GM18517 (cell line): ENCODE measurements at regions not wholly inside any gene's neighbourhood (a gene's known extent, or its start where the extent isn't known, plus 50 kb on each side); places are given as distances from the start of the nearest gene placed in this dataset.

ENCODE experiments used
- ATAC-seq: cut with Tn5 transposase; IDR thresholded peaks from one replicate; pipeline ENCODE4 v1.9.1; 2021; ENCODE audit warnings: mild to moderate bottlenecking, moderate library complexity; ENCODE audit not compliant: unreplicated experiment

DNA sequence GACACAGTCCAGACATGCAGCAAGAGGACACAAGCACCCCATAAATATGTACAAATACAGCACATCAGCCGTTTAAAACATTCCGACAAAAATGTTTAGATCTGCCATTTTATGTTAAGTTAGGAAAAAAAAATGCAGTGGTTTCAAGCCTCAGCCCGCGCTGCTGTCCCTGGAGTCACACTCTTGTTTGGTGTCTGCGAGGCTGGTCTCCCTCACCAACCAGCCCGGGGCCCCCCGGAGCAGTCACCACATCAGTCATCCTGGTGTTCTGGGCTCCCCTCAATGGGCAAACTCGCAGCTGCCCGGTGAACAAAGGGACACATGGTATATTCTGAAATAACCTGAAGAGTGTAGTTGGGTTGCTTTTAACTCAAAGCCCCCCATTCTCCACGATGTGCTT lies 1022.2 kb downstream of the BRD1 start:
- no peak for ATAC-seq

DNA sequence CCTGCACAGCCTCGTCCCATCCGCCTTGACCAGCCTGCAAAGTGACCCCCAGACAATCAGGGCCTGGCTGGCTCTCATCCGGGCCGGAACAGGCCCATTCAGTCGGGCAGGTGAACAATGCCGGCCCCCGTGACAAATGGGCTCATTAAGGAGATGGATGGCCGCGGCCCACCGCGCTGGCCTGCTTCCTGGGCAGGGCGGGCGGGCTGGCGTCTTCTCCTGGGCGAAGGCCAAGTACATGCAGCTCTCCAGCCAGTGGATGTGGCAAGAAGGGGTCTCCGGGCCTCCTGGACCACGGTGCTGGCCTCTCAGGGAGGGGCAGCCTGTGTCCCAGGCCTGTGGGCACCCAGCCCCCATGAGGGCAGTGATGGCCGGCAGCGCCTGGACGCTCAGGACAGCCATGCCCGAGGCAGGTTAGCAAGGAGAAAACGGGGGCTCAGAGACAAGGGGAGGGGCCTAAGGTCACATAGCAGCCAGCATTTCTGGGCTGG lies 1022.8 kb downstream of the BRD1 start:
- no peak for ATAC-seq

DNA sequence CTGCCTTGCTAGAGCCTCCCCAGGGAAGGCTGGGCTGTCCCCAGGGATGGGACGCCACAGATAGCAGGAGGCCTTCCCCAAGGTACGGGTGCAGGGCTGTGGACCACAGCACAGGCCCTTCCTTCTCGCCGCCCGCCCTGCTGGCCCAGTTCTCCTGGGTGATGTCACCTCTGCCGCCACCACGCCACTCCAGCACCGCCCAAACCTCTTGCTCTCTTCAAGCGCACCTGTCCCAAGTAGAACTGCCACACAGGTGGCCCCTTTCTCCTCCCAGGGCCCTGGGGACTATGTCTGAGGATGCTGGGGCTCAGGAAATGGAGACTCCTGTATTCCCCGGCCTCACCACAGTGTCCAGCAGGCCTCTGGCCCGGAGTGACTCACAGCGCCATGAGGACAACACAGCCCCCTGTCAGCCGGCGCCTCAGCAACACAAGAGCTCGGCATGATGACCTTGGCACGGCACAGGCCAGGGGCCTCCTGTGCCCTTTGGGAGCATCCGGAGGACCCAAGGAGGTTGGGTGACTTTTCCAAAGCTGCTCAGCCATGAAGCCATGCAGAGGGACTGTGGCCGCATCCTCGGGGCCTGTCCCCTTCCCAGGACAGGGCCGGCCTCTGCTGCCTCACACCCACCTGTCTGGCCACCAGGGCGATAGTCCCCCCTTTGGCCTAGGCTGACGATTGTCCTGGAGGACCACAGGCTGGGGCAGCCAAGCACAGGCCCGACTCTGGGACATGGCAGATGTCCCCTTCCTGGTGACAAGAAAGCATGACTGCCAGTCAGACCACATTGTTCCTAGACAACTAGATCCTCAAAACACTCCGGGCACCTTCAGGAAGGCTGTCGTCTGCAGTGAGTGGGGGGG lies 1023.5 kb downstream of the BRD1 start:
- ATAC-seq: no peak

DNA sequence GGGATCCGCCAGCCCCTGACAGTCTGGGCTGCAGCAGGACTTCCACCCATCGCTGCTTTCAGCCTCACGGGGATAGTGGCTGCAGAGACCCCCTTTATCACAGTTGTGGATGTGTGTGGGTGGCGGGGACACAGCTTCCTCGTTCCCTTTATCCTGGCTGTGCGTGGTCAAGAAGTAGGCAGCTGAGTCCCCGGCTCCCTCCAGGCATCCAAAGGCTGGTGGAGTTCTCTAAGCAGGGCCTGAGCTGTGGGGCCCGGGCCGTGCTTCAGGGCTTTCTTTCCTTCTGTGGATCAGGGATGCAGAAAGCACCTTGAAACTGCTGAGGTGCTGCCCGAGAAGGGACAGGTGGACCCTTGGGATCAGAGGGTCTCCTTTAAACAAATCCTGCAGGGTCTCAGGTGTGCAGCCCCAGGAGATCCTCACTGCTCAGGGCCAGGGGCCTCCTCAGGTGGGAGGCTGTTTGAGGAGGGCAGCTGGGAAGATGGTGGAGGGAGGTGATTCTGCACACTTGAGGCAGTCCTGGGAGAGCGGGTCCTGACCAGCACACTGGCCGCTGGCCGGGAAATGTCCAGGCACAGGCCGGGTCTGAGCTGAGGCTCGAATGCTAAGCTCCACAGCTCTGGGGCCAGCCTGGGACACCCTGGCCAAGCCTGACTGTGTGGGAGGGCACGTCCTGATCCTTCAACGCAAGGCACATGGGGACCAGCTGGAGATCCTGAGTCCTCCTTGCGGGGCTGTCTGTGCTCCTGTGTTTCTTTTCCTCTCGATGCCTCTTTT lies 1024.3 kb downstream of the BRD1 start:
- ATAC-seq: no peak

DNA sequence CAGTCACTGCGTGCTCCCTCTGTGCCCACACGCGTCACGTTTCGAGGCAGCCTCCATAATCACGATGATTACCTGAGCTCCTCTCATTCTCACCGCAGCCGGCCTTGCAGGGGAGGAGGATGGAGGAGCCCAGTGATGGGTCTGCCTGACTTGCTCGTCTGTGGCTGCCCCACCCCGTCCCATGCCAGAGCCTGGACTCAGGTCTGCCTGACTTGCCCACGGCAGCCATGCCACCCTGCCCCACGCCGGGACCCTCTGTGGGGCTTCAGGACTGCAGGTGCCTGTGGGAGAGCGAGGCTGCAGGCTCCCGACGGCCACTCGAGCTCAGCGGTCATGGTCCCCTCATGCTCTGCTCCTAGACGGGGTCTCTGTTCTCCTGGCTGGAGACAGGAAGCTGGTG lies 1025.1 kb downstream of the BRD1 start:
- ATAC-seq: no peak

DNA sequence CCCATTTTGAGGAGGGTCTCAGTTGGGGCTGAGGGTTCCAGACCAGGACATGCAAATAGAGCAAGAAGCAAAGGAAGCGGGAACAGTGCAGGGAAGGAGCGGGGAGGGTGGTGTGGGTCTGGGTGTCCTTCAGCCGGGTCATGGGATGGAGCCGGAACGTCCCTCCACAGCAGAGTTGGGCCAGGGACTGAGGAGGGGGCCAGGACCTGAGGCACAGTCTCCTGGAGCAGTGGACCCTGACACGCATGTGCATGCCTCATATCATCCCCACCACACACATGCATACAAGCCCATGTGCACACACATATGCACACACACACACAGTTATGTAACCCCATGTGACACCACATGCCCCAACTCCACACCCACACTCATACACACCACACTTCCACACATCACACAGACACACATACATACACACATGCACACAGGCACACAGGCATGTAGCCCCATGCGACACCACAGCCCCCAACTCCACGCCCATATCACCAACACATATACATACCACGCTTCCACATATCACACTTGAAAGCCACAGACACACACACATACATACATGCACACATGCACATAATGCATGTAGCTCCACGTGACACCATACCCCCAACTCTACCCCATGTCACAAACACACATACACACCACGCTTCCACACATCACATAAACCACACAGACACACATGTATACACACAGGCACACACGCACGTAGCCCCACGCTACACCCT lies 1026.6 kb downstream of the BRD1 start:
- ATAC-seq: no peak

DNA sequence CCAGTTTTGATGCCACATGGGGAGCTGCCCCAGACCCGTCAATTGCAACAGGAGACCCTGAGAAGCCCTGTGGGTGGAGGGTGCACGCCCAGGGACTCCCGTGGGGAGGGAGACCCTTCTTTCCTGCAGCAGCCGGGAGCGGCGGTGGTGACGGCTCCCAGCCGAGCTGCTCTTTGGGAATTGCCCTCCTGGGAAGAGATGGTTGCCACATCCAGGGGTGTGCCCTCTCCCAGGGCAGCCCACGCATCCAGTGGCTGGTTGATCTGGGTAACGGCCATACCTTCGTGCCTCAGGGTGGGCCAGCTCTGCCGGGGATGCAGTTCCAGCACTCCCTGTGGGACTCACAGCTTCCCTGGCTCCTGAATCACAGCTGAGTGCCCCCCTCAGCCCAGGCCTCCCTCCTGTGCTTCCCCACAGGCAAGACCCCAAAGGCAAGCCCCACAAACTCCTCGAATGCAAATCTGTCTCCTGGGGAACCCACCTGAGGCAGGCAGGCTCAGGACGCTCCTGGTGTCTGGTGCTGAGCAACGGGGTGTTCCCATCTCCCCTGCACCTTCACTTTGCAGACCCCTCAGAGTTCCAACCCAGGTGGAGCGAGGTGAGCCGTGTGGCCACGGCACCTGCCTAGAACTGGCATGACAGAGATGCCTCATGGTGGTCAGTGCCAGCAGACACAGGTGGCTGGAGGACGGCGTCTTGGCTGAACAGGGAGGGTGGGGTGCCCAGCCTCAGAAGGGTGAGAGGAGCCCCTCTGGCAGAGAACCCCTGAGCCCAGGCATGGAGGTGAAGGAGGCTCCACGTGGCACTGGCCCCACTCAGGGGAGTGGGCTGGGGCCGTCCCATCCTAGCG lies 1027.4 kb downstream of the BRD1 start:
- ATAC-seq: no peak

DNA sequence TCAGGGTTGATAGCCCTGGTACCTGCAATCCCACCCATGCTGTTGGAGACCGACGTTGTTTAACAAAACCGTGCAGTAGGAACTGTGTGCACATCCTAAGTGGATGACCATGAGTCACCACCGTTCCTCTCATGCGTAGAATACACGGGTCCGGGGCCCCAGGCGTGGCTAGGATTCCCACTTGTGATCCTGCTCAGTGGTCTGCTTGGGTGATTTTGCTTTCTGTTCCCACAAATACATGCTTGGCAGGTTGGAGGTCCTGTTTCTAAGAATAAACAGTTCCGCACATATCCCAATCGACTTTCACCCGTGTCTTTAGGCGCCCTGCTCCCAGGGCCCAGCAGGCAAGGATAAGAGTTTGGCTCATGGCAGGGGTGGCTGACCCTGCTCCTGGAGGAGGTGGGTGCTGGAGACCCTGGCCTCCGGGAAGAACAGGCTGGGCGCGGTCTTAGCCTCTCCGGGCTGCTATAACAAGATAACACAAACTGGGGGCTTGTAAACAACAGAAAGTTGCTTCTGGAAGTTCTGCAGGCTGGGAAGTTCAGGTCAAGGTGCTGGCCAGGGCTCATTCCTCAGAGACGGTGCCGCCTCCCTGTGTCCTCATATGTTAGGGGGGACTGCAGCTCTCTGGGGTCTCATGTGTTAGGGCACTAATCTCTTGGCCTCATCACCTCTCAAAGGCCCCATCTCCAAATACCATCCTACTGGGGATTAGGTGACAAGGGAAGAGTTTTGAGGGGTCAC lies 1028.3 kb downstream of the BRD1 start:
- ATAC-seq: no peak

DNA sequence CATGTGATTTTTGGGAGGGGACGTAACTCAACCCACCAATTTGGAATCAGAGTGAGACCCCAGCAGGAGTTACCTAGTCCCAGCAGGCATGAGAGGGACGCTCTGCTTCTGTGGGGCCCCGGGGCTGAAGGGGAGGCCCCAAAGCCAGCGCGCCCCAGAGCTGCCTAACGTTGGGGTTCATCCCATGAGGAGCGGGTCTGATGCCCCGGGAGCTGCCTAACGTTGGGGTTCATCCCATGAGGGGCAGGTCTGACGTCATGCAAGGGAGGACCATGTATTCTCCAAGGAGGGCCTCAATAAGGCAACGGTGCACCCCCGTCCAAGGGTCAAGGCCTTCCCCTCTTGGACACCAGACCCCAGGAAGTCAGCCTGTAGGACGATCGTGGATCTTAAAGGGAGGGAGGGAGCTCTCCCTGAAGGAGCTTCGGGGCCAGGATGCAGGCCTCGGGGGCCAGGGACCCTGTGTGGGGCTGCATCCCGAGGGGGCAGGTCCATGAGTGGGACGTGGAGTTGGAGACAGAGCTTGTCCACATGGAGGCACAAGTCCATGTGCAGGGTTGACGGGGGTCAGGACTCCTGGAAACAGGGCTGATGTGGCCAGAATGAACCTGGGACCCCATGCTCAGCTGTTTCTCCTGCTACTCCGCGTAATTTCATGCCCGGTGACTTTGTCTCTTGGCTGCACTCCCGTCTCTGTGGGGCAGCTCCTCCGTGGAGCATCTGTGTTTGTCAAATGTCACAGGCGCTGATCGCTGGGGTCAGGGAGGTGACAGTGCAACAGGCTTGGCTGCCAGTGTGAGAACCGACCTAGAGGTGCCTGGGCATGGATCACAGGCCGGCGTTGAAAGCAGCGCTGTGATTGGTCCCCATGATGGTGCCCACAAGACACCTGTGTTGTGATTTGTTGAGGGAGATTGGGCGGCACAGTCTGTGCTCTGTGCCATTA lies 1029.1 kb downstream of the BRD1 start:
- ATAC-seq: no peak

DNA sequence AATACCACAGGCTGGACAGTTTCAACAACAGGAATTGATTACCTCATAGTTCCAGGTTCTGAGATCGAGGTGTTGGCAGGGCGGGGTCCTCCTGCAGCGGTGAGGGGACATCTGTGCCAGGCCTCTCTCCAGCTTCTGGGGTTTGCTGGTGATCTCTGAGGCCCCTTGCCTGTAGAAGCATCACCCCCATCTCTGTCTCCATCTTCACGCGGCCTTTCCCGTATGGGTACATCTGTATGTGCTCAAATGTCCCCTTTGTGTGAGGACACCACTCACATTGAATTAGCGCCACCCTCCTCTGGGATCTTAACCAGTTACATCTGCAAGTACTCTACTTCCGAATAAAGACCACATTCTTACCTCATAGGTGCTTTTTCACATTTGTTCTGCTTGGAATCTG lies 1029.9 kb downstream of the BRD1 start:
- no peak for ATAC-seq

DNA sequence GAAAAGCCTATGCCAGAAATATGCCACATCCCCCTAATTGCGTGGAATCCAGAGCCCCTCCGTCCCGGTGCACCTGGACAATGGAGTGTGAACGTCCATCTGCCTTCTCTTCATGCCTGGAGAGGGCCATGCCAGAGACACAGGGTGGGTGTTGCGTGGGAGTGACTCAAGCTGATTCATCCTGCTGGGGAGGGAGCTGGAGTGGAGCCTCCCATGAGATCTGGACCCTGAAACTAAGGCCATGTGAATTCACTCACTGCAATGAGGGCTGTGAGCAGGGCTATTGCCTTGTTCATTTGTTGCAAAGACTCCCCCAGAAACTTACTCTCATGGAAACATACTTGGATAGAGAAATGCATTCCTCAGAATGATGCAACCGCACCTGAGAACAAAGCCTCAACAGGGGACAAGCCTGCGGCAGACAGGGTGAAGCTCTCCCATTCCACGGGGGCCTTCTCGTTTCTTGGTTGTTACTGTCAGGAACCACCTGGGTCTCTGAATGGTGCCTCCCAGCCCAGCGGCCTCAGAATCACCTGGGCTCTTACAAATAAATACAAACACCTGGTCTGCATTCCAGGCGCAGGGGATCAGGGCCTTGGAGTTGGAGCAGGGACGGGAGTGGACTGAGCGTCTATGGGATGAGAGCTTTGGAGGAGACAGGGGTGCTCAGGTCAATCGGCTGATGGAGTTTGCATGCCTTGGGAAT lies 1031.2 kb downstream of the BRD1 start:
- no peak for ATAC-seq

DNA sequence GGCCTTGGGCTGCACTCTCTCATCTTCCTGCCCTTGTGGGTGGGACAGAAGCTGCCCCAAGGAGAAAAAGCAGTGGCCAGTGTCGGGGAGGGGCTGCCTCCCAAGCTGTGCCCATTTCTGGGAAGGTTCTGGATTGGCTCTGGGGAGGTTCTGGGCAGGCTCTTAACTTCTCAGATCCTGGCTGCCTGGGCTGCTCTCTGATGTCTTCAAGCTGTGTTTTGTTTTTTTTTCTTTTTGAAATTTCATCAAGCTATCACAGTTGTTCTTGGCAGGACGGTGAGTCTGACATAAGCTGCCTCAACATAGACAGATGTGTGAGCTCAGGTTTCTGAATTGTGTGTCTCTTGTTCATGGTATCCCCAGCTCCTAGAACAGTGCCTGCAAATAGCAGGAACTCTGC lies 1032.0 kb downstream of the BRD1 start:
- no peak for ATAC-seq

DNA sequence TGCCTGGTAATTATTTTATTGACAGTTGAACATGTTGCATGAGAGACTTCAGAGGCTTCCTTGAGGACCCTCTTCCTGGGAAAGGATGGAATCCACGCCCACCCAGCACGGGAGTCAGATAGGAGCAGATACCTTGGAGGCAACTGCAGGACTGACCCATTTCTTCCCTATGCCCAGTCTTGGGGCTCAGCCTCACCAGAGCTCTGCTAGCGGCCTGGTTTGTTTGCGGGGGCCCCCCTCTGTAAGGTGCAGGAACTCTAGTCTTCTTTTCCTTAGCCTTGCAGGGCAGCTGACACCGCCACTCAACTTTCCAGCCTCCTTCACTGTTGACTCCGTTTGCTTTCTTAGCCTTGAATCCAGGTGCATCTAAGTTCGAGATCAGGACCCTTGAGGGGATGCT lies 1032.8 kb downstream of the BRD1 start:
- no peak for ATAC-seq

DNA sequence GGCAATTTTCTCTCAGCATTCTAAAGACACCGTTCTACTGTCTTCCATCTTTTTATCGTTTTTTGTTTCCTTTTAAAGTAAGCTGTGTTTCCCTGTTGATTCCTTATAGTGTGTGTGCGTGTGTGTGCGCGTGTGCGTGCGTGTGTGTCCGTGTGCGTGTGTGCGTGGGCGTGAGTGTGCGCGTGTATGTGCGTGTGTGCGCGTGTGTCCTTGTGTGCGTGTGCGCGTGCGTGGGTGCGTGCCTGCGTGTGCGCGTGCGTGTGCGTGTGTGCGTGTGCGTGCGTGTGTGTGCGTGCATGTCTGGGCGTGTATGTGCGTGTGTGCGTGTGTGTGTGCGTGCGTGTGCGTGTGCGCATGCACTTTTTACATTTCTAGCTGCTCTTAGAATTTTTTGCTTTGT lies 1033.7 kb downstream of the BRD1 start:
- no peak for ATAC-seq

DNA sequence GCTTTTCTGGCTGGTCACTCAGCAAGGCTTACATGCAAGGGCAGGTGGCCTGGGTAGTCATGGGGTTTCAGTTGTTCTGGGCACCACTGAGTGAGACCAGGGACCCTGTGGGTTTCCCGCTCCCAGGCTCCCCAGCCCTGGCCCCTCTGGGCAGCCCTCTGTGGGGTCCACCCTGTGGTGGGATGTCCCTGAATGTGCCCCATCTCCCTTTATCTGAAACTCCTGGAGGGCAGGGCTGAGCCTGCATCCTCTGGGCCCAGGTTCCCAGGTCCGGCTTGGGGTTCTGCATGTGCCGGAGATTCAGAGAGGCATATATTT lies 1041.0 kb downstream of the BRD1 start:
- no peak for ATAC-seq

DNA sequence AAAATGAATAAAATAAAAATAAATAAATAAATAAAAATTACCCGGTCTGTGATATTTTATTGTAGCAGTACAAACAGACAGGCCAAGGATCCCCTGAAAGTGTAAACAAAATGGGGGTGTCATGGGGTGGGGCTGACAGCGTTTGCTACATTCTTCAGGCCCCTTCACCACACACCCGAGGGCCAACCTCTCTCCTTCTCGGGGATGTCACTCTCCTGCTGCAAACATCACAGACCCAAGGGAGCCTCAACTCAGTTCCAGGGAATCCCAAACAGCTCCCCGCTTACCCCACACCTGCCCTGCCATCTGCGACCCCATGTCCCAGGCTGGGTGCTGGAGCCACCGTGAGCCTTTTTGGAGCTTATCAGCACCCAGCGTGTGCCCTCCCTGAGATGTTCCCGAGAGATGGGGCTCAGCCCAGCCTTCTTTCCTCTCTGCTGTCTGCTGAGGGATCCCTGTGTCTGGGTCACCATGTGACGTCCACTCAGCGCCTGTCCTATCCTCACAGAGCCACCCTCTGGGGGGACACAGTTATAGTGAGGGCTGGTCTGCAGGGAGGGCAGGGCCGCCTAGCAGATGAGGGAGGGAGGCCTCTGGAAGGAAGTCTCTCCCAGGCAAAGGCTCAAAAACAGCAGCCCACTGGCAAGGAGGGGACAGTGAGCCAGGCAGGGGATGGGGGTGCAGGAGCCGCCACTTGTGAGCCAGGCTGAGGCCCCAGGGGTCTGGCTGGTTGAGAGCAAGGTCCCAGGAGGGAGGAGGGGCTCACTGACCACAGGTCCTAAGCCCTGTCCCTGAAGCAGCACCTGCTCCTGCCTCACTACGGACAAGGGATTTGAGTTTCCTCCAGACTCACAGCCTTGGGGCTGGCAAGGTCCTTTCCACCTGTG lies 1041.6 kb downstream of the BRD1 start:
- no peak for ATAC-seq
